HepG2 (cell line): ENCODE measurements at regions not wholly inside any gene's neighbourhood (a gene's known extent, or its start where the extent isn't known, plus 50 kb on each side); places are given as distances from the start of the nearest gene placed in this dataset.

Experiments used
- CHCHD3 ChIP-seq: sonication (generic); formaldehyde crosslinking; IDR thresholded peaks from 2 replicates; pipeline ENCODE4 v1.8.0; 2022; ENCODE audit warnings: mild to moderate bottlenecking, missing genetic modification reagents, moderate library complexity
- HNRNPK ChIP-seq: fragments of 200-400 bp; formaldehyde crosslinking; IDR thresholded peaks from 2 replicates; pipeline ENCODE4 v1.6.1; 2018; ENCODE audit warnings: low read length, low read depth, moderate library complexity, mild to moderate bottlenecking; ENCODE audit not compliant: poor library complexity, severe bottlenecking
- NFIC ChIP-seq: IDR thresholded peaks from 2 replicates; pipeline ENCODE4 v1.6.1; 2012; ENCODE audit warnings: mild to moderate bottlenecking, low read length, inconsistent platforms
- POLR2A ChIP-seq, 2 experiments: IDR thresholded peaks; 2 replicates each; pipeline ENCODE4 v1.6.1; 2011; ENCODE audit warnings: low read depth in 2 of 2, low read length in 2 of 2, mild to moderate bottlenecking in 1 of 2, moderate library complexity in 1 of 2; ENCODE audit not compliant: insufficient read depth in 1 of 2
- SMAD1 ChIP-seq: sonication (generic); formaldehyde crosslinking; IDR thresholded peaks from 2 replicates; pipeline ENCODE4 v1.4.0; 2020; ENCODE audit warnings: missing genetic modification reagents, low read depth, mild to moderate bottlenecking, borderline replicate concordance
- SP2 ChIP-seq: sonication (generic); formaldehyde crosslinking; IDR thresholded peaks from 2 replicates; pipeline ENCODE4 v1.5.1; 2020; ENCODE audit warnings: mild to moderate bottlenecking, missing genetic modification reagents
- ZBED4 ChIP-seq: sonication (generic); formaldehyde crosslinking; IDR thresholded peaks from 2 replicates; pipeline ENCODE4 v1.4.0; 2020; ENCODE audit warnings: missing genetic modification reagents, borderline replicate concordance
- ZNF784 ChIP-seq: sonication (generic); formaldehyde crosslinking; IDR thresholded peaks from 2 replicates; pipeline ENCODE4 v1.5.1; 2020; ENCODE audit warnings: missing genetic modification reagents, mild to moderate bottlenecking, borderline replicate concordance

- TF ChIP-seq SMAD1 (CRISPR knock-in tag) = no peak
- no peak for TF ChIP-seq CHCHD3 (CRISPR knock-in tag)
- TF ChIP-seq ZNF784 = no peak
- no peak for TF ChIP-seq SP2 (CRISPR knock-in tag)
- no peak for TF ChIP-seq POLR2A (IDR thresholded peaks at IDR 0.05; ENCODE audit: insufficient read depth in 1 of 2, low read depth in 2 of 2, low read length in 2 of 2)
- no peak for TF ChIP-seq HNRNPK
- TF ChIP-seq ZBED4 (CRISPR knock-in tag) = no peak
- TF ChIP-seq NFIC = no peak
Observed at GRCh38 chr10:114708717-114709335, 50.8 kb upstream of the ABLIM1 start.
